HG02798 (cell line): ENCODE measurements at regions not wholly inside any gene's neighbourhood (a gene's known extent, or its start where the extent isn't known, plus 50 kb on each side); places are given as distances from the start of the nearest gene placed in this dataset.

ENCODE experiments used
- ATAC-seq: cut with Tn5 transposase; IDR thresholded peaks from one replicate; pipeline ENCODE4 v1.9.1; 2021; ENCODE audit warnings: mild to moderate bottlenecking; ENCODE audit not compliant: unreplicated experiment, poor library complexity

GRCh38 chr2:111653103-111653624 lies 230.8 kb downstream of the ANAPC1 start:
- ATAC-seq, result no peak

GRCh38 chr2:111653913-111654312 lies 230.1 kb downstream of the ANAPC1 start:
- no peak for ATAC-seq

DNA sequence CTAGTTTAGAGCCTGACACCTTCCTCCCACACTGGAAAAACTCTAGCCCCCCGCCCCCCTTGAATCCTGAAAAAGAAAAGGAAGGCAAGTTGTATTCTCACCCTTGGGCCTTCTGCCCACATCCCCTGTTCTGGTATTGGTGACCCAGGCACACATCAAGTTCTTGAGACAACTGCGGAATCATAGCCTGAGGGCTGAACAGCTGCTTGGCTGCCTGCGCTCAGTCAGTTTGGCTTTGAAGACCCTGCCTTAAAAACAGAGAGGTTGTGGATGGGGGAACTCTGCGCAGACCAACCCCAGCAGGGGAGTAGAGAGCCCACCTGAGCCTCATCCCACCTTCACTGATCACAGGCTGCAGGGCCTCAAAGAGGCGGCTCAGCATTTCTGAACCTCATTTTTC lies 229.2 kb downstream of the ANAPC1 start:
- ATAC-seq, result no peak

DNA sequence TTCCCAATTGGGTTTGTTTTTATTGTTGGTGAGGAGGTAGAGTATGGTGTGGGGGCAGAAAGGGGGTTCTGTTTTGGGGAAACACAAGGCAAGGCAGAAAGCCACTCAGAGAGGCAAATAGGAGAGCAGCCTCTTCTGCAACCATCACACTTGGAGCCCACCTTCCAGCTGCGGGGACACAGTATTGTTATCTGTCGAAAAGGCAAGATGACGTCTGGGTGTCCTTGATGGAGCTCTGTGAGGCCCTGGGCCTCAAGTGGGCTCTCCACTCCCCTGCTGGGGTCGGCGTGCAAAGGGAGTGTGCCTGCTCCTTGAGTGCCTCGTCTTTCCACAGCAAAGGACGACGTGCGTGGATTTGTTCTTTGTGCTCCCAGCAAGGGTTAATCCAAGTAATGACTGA lies 227.6 kb downstream of the ANAPC1 start:
- no peak for ATAC-seq

DNA sequence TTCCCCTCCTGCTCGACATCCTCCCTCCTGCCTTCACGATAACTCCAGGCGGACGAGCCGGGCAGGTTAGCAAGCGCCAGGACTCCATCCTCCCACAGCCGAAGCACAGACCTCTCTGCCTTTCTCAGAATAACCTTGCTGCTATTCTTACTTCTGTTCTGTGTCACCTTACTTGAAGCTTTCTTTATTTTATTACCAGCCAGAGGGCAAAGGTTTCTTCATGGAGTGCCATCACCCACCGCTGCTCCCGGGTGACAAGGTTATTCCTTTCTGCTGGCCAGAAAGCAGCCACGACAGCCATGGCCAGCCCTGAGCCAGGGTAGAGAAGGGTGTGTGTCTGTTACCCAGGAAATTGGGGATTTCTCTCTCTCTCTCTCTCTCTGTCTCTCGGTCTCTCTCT lies 227.1 kb downstream of the ANAPC1 start:
- no peak for ATAC-seq

DNA sequence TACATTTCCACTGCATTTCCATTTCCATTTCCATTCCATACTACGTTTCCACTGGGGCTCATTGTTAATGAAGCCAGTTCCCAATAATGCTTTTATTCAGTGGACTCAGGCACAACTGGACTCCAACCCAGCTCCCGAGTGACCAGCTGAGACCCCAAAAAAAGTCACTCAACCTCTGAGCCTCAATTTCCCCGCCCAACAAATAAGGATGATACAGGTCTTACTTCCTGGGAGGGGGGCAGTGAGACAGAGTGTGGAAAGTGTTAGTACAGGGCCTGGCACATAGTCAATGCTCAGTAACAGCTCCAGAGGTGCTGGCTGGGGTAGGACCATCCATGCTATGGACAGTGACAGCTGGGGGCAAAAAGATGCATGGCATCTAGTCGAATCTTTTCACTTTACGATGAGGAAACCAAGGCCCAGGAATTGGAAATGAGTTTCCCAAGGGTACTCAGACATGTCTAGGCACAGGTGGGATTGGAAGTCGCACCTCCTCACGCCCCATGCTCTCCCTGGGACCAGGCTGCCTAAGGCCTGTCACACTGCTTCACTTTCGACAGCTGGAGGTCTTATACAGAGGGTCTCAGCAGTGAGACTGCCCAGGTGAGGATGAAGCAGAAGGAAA lies 226.5 kb downstream of the ANAPC1 start:
- ATAC-seq, result no peak

GRCh38 chr2:111659361-111660333 lies 224.3 kb downstream of the ANAPC1 start:
- no peak for ATAC-seq

DNA sequence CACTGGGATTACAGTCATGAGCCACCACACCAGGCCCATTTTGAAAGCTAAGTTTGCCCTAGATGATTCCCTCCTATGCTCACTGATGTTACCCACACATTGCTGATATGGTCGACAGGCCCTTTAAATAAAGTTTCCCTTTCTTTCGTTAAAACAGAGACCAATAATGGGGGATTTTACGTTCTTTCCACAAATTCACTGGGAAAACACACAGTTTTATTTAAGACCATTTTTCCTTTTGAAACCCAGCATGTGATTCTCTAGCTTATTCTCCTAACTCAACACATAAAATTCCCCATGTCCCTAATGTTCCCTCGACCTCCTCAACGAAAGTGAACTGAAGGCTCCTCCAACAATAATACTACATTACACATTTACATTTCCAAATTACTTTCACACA lies 223.2 kb downstream of the ANAPC1 start:
- ATAC-seq, result no peak

GRCh38 chr2:111661286-111661940 lies 222.6 kb downstream of the ANAPC1 start:
- no peak for ATAC-seq

GRCh38 chr2:111662039-111662770 lies 221.8 kb downstream of the ANAPC1 start:
- ATAC-seq, result no peak

DNA sequence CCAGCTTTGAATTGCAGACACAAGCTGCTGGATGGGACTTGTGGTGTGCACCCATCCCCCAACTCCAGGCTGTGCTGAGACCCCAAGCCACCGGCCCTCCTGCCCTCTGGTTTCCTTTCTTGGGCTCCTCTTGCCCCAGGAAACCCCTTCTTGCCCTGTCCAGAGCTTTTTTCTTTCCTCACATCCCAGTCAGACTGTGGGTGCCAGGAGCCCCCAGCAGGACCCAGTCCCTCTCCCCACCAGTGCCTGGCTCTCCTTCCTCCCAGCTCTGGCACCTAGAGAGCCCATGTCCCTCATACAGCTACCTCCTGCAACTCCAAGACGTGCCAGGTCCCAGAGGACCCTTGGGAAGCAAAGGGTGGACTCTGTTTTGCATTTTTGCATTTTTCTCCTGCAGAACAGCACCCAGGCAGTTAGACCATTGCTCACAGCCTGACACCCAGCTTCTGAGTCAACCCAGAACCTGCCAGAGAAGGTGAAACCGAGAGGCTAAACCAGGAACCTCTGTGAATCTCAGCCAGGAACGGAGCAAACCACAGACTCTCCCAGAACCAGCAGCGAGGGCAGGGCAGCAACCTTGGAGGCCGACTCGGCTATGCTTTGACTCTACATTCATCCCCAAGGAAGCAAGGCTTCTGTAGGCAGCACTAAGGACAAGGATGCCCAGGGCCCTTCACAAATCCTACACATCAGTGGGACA lies 221.1 kb downstream of the ANAPC1 start:
- peak; percentile 81 for ATAC-seq

- no peak for ATAC-seq
Measured at GRCh38 chr2:111663471-111664274, 220.3 kb downstream of the ANAPC1 start.

GRCh38 chr2:111664275-111664850 lies 219.6 kb downstream of the ANAPC1 start:
- ATAC-seq, result no peak

- no peak for ATAC-seq
Measured at GRCh38 chr2:111665011-111665410, 219.0 kb downstream of the ANAPC1 start.

DNA sequence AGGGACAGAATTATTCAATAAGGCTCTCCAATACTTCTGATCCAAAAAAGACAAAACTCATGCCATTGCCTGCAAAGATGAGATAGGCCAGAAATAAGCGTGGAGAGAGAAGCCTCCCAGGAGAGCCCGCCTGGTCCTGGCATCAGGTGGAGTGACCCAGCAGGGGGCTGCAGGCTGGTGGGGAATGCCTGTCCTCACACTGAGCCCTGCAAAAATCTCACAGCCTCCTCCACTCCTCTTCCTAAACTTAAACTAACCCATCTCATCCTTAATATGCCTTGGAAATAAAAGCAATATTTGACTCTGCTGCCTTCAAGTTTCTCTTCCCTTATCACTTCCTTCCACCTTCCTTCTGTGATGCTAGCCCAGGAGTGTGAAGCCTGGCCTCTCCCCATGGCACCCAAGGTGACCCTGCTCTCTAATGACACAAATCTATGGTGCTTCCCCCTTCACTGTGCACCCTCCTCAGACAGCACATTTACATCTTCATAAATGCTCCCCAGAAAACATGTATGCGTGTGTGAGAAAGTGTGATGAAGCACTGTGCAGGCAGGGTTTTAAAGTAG lies 218.4 kb downstream of the ANAPC1 start:
- ATAC-seq, result no peak

DNA sequence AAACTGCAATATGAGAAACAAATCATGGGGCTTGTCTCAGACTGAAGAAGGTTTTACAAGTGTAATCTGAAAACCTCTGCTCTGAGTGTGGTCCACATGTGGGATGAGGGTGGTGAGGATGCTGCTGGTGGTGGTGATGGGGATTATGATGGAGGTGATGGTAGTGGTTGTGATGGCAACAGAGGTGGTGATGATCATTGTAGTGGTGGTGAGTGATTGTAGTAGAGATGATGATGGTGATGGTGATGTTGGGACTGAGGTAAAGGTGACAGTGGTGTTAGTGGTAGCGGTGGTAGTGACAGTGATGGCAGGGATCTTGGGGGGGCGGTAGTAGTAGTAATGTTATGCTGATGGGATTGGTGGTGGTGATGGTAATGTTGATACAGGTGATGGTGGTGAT lies 217.8 kb downstream of the ANAPC1 start:
- ATAC-seq, result no peak

- no peak for ATAC-seq
Measured at GRCh38 chr2:111667001-111667400, 217.0 kb downstream of the ANAPC1 start.
